Osteoblast (primary cell): ENCODE measurements at regions not wholly inside any gene's neighbourhood (a gene's known extent, or its start where the extent isn't known, plus 50 kb on each side); places are given as distances from the start of the nearest gene placed in this dataset.

Experiments used
- DNase-seq: peaks from one replicate; pipeline ENCODE4 v3.0.0; 2011; ENCODE audit warnings: low spot score, mixed read lengths; ENCODE audit not compliant: insufficient read length; ENCODE audit errors: missing footprints
- H2AFZ ChIP-seq: 2 replicates; pipeline ENCODE4 v1.6.0; 2011; ENCODE audit warnings: mild to moderate bottlenecking, low read length
- H3K27ac ChIP-seq: 2 replicates; pipeline ENCODE4 v1.5.1; 2011; ENCODE audit warnings: mild to moderate bottlenecking, low read depth, low read length, moderate library complexity
- H3K27me3 ChIP-seq: 2 replicates; pipeline ENCODE4 v1.6.0; 2012; ENCODE audit warnings: mild to moderate bottlenecking, control low read depth, inconsistent platforms, low read length, moderate library complexity; ENCODE audit not compliant: insufficient read depth
- H3K36me3 ChIP-seq: 2 replicates; pipeline ENCODE4 v1.5.1; 2011; ENCODE audit warnings: mild to moderate bottlenecking, low read length, control low read depth, moderate library complexity; ENCODE audit not compliant: insufficient read depth
- H3K4me1 ChIP-seq: 2 replicates; pipeline ENCODE4 v1.5.1; 2011; ENCODE audit warnings: mild to moderate bottlenecking, low read length, control low read depth, moderate library complexity; ENCODE audit not compliant: insufficient read depth
- H3K4me2 ChIP-seq: 2 replicates; pipeline ENCODE4 v1.6.0; 2011; ENCODE audit warnings: mild to moderate bottlenecking, low read length; ENCODE audit not compliant: insufficient read depth
- H3K4me3 ChIP-seq: fragments of 200-600 bp; sonication (generic); 3 replicates; pipeline ENCODE4 v1.5.1; 2012; ENCODE audit warnings: mild to moderate bottlenecking, low read length, inconsistent platforms; ENCODE audit not compliant: insufficient read depth
- H3K79me2 ChIP-seq: 2 replicates; pipeline ENCODE4 v1.6.0; 2012; ENCODE audit warnings: mild to moderate bottlenecking, low read length, control low read depth, inconsistent platforms; ENCODE audit not compliant: insufficient read depth
- H3K9me3 ChIP-seq: 2 replicates; pipeline ENCODE4 v1.5.1; 2011; ENCODE audit warnings: low read depth, low read length, control low read depth
- H4K20me1 ChIP-seq: 2 replicates; pipeline ENCODE4 v1.6.0; 2012; ENCODE audit warnings: mild to moderate bottlenecking, low read length, control low read depth; ENCODE audit not compliant: insufficient read depth
- CTCF ChIP-seq: IDR thresholded peaks from 2 replicates; pipeline ENCODE4 v1.5.1; 2011; ENCODE audit warnings: mild to moderate bottlenecking, low read depth, low read length, moderate library complexity; ENCODE audit errors: extremely low read depth

- Histone ChIP-seq H3K79me2 (no peaks in the 10 kb centered on the region), H4K20me1 (no peaks in the 10 kb centered on the region), H3K4me3 (no peak overlapping the region), H3K4me1 (peaks cover 11% of the 10 kb centered on the region), H3K27ac (peak overlapping the region; percentile 17), H3K4me2 (peak overlapping the region; percentile 10), H3K36me3 (no peaks in the 10 kb centered on the region), H3K27me3 (no peaks in the 10 kb centered on the region), H2AFZ (no peak overlapping the region), H3K9me3 (no peaks in the 10 kb centered on the region)
- peak; percentile 55 for DNase-seq
- TF ChIP-seq CTCF, result no peak
These were observed 66.2 kb downstream of the PTGER2 start for GRCh38 chr14:52380294-52380693.
